Smooth muscle cell (in vitro differentiated cells): ENCODE measurements at regions not wholly inside any gene's neighbourhood (a gene's known extent, or its start where the extent isn't known, plus 50 kb on each side); places are given as distances from the start of the nearest gene placed in this dataset.
A peak's percentile ranks its signal among the peaks of the same experiment; 100 is the strongest.

Source experiments
- DNase-seq: peaks from one replicate; lab custom pipeline; 2025; ENCODE audit not compliant: unreplicated experiment; lab: John Stamatoyannopoulos, UW
- H2AFZ ChIP-seq: fragments of 200-600 bp; sonication (generic); 2 replicates; pipeline ENCODE4 v1.6.0; 2016; ENCODE audit warnings: antibody characterized with exemption, low read depth, mild to moderate bottlenecking
- H3F3A ChIP-seq: fragments of 200-600 bp; sonication (generic); 2 replicates; pipeline ENCODE4 v1.6.0; 2017; ENCODE audit warnings: antibody characterized with exemption, low read depth
- H3K27ac ChIP-seq: fragments of 200-600 bp; sonication (generic); 2 replicates; pipeline ENCODE4 v1.5.1; 2016; ENCODE audit warnings: low read depth, mild to moderate bottlenecking
- H3K27me3 ChIP-seq: fragments of 200-600 bp; sonication (generic); 2 replicates; pipeline ENCODE4 v1.6.1; 2016; ENCODE audit warnings: low read depth, mild to moderate bottlenecking
- H3K36me3 ChIP-seq: fragments of 200-600 bp; sonication (generic); 2 replicates; pipeline ENCODE4 v1.5.1; 2016; ENCODE audit warnings: low read depth
- H3K4me1 ChIP-seq: fragments of 200-600 bp; sonication (generic); 2 replicates; pipeline ENCODE4 v1.5.1; 2016; ENCODE audit warnings: low read depth
- H3K4me2 ChIP-seq: fragments of 200-600 bp; sonication (generic); 2 replicates; pipeline ENCODE4 v1.6.0; 2016; ENCODE audit warnings: mild to moderate bottlenecking
- H3K4me3 ChIP-seq: fragments of 200-600 bp; sonication (generic); 2 replicates; pipeline ENCODE4 v1.5.1; 2016; ENCODE audit warnings: mild to moderate bottlenecking
- H3K79me2 ChIP-seq: fragments of 200-600 bp; sonication (generic); 2 replicates; pipeline ENCODE4 v1.6.0; 2016; ENCODE audit warnings: low read depth, mild to moderate bottlenecking
- H3K9ac ChIP-seq: fragments of 200-600 bp; sonication (generic); 2 replicates; pipeline ENCODE4 v1.6.0; 2016; ENCODE audit warnings: low read depth
- H3K9me3 ChIP-seq: fragments of 200-600 bp; sonication (generic); replicated peaks from 2 replicates; pipeline ENCODE4 v1.5.1; 2016; ENCODE audit warnings: low read depth
- H4K20me1 ChIP-seq: fragments of 200-600 bp; sonication (generic); 2 replicates; pipeline ENCODE4 v1.6.0; 2016; ENCODE audit warnings: low read depth
- CTCF ChIP-seq: fragments of 200-600 bp; sonication (generic); IDR thresholded peaks from 2 replicates; pipeline ENCODE4 v1.5.1; 2017; ENCODE audit warnings: borderline replicate concordance, mild to moderate bottlenecking, antibody characterized with exemption; ENCODE audit not compliant: insufficient read depth, poor library complexity, severe bottlenecking
- WGBS: methylation state at CpG from one replicate; pipeline ENCODE4 v1.1.7; 2016; ENCODE audit warnings: low lambda C conversion rate; 5-methylcytosine and 5-hydroxymethylcytosine counted together

GRCh38 chr4:162943263-162943662 is 223.4 kb downstream of the NAF1 start:
- Histone ChIP-seq H3K36me3 (no peaks in the 10 kb centered on the region), H3K4me2 (no peak overlapping the region), H3F3A (no peaks in the 10 kb centered on the region), H2AFZ (no peak overlapping the region), H3K79me2 (no peaks in the 10 kb centered on the region), H3K27me3 (no peaks in the 10 kb centered on the region), H3K4me3 (no peak overlapping the region), H3K9me3 (no peaks in the 10 kb centered on the region), H3K9ac (no peak overlapping the region), H4K20me1 (no peaks in the 10 kb centered on the region), H3K27ac (no peak overlapping the region), H3K4me1 (no peaks in the 10 kb centered on the region)
- no peak for TF ChIP-seq CTCF
- no peak for DNase-seq
- WGBS, result 96% methylated on average over 1 of the region's 1 CpG

GRCh38 chr4:162938738-162939485 is 227.8 kb downstream of the NAF1 start:
- H3K27ac ChIP-seq, result no peak overlapping the region
- H2AFZ ChIP-seq, result no peak overlapping the region
- no peaks in the 10 kb centered on the region for H3K9me3 ChIP-seq
- TF ChIP-seq CTCF, result no peak
- DNase-seq, result no peak
- no peaks in the 10 kb centered on the region for H3F3A ChIP-seq
- 96% methylated on average over 1 of the region's 1 CpG for WGBS
- no peaks in the 10 kb centered on the region for H3K27me3 ChIP-seq
- H3K36me3 ChIP-seq, result no peaks in the 10 kb centered on the region
- H3K4me3 ChIP-seq, result no peak overlapping the region
- H3K9ac ChIP-seq, result no peak overlapping the region
- H3K4me2 ChIP-seq, result no peak overlapping the region
- H4K20me1 ChIP-seq, result no peaks in the 10 kb centered on the region
- no peaks in the 10 kb centered on the region for H3K79me2 ChIP-seq
- no peaks in the 10 kb centered on the region for H3K4me1 ChIP-seq

- no peaks in the 10 kb centered on the region for H3K36me3 ChIP-seq
- H3K79me2 ChIP-seq, result no peaks in the 10 kb centered on the region
- no peak overlapping the region for H3K9ac ChIP-seq
- no peak overlapping the region for H3K4me3 ChIP-seq
- WGBS, result 89% methylated on average over 6 of the region's 6 CpGs
- no peak overlapping the region for H3K27ac ChIP-seq
- H3K27me3 ChIP-seq, result no peaks in the 10 kb centered on the region
- H3F3A ChIP-seq, result no peaks in the 10 kb centered on the region
- no peak overlapping the region for H2AFZ ChIP-seq
- no peak overlapping the region for H3K4me2 ChIP-seq
- H3K9me3 ChIP-seq, result no peaks in the 10 kb centered on the region
- no peak for TF ChIP-seq CTCF
- DNase-seq, result no peak
- no peaks in the 10 kb centered on the region for H3K4me1 ChIP-seq
- no peaks in the 10 kb centered on the region for H4K20me1 ChIP-seq
These were observed 231.5 kb downstream of the NAF1 start for GRCh38 chr4:162935214-162935613.

- Histone ChIP-seq H3K9me3 (no peaks in the 10 kb centered on the region), H3K36me3 (no peaks in the 10 kb centered on the region), H4K20me1 (no peaks in the 10 kb centered on the region), H3K27me3 (no peaks in the 10 kb centered on the region), H2AFZ (peak overlapping the region; percentile 4), H3K4me3 (peak overlapping the region; percentile 0), H3K27ac (peak overlapping the region; percentile 42), H3K9ac (no peak overlapping the region), H3K4me2 (peak overlapping the region; percentile 56), H3K79me2 (no peaks in the 10 kb centered on the region), H3K4me1 (no peaks in the 10 kb centered on the region), H3F3A (no peaks in the 10 kb centered on the region)
- no peak for DNase-seq
- no peak for TF ChIP-seq CTCF
- 20% methylated on average over 4 of the region's 4 CpGs for WGBS
These were observed 235.4 kb downstream of the NAF1 start for GRCh38 chr4:162931286-162931685.
